ENCODE measurements at regions not wholly inside any gene's neighbourhood (a gene's known extent, or its start where the extent isn't known, plus 50 kb on each side); places are given as distances from the start of the nearest gene placed in this dataset.

DNA sequence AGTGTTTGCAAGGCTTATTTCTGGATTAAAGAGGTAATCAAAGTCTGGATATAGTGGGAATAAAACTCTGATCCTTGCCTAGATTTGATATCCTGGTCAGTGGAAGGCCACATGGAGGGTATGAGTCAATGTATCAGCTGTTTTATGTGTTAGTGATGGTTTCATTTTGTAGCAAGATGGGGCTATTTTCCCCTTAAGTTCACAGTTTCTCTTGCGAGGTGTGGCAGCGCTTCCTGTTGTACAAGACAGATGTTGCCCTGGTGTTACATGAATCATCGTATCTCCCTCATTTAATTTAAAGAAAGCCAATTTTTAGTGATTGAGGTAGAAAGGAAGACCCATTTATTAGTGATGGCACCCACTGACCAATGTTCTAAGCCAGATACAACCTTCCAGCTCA is 220.2 kb downstream of the DUSP10 start:
- no TSS peak for BruUV-seq (replicated peaks)
- H4K20me1 ChIP-seq (ENCODE audit: insufficient read depth, low read length) = no peaks in the 10 kb centered on the region
- H3K79me2 ChIP-seq (ENCODE audit: insufficient read depth, low read depth, low read length) = no peaks in the 10 kb centered on the region
- H3K9me2 ChIP-seq (ENCODE audit: insufficient read depth, low read length) = no peaks in the 10 kb centered on the region
- ChIA-PET CTCF (ENCODE audit: unreplicated experiment) (no interaction called here), POLR2A (no interaction called here)
- intact Hi-C loops (cut with micrococcal nuclease; ENCODE audit: unreplicated experiment) = no loop called here
- DNase-seq (ENCODE audit: low spot score) = no peak
- H3K4me2 ChIP-seq (ENCODE audit: low read length) = no peak overlapping the region
- H3K27ac ChIP-seq (ENCODE audit: low read depth, low read length, poor library complexity, severe bottlenecking) = no peak overlapping the region
- H3K36me3 ChIP-seq (ENCODE audit: insufficient read depth, low read length) = no peaks in the 10 kb centered on the region
- H3K9me3 ChIP-seq (ENCODE audit: low read length) = no peaks in the 10 kb centered on the region
- TF ChIP-seq, protein P1, sequence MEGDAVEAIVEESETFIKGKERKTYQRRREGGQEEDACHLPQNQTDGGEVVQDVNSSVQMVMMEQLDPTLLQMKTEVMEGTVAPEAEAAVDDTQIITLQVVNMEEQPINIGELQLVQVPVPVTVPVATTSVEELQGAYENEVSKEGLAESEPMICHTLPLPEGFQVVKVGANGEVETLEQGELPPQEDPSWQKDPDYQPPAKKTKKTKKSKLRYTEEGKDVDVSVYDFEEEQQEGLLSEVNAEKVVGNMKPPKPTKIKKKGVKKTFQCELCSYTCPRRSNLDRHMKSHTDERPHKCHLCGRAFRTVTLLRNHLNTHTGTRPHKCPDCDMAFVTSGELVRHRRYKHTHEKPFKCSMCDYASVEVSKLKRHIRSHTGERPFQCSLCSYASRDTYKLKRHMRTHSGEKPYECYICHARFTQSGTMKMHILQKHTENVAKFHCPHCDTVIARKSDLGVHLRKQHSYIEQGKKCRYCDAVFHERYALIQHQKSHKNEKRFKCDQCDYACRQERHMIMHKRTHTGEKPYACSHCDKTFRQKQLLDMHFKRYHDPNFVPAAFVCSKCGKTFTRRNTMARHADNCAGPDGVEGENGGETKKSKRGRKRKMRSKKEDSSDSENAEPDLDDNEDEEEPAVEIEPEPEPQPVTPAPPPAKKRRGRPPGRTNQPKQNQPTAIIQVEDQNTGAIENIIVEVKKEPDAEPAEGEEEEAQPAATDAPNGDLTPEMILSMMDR (conservative IDR thresholded peaks at IDR 0.05; ENCODE audit: low read length) = no peak
- TF ChIP-seq EZH2phosphoT487 (IDR thresholded peaks at IDR 0.05; ENCODE audit: borderline replicate concordance, low read depth, low read length) = no peak
- H3K4me3 ChIP-seq (ENCODE audit: low read depth, low read length, poor library complexity, severe bottlenecking) = no peak overlapping the region
- no peak overlapping the region for H2AFZ ChIP-seq (ENCODE audit: low read length)
- no peaks in the 10 kb centered on the region for H3K4me1 ChIP-seq (ENCODE audit: insufficient read depth, low read length, poor library complexity, severe bottlenecking)

DNA sequence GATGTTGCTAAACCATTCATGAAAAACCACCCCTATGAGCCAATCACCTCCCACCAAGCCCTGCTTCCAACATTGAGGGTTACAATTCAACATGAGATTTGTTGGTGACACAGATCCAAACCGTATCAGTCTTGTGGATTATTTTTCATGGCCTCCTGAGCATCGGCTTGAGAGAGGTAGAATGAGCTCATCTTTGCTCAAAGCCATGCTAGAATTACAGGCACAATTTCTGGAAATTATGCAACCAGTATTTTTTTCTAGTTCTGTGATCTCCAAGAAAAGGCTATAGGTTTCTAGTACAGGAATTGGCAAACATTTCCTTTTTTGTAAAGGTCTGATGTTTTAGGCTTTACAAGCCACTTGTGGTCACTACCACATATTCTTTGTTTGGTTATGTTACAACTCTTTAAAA is 219.4 kb downstream of the DUSP10 start:
- H2AFZ ChIP-seq (ENCODE audit: low read length) = no peak overlapping the region
- TF ChIP-seq EZH2phosphoT487 (IDR thresholded peaks at IDR 0.05; ENCODE audit: borderline replicate concordance, low read depth, low read length) = no peak
- TF ChIP-seq, protein P1 (conservative IDR thresholded peaks at IDR 0.05; ENCODE audit: low read length) = no peak
- BruUV-seq (replicated peaks) = no TSS peak
- no peak overlapping the region for H3K4me3 ChIP-seq (ENCODE audit: low read depth, low read length, poor library complexity, severe bottlenecking)
- intact Hi-C loops (cut with micrococcal nuclease; ENCODE audit: unreplicated experiment) = no loop called here
- no peaks in the 10 kb centered on the region for H3K79me2 ChIP-seq (ENCODE audit: insufficient read depth, low read depth, low read length)
- POLR2A ChIA-PET = interaction anchor here (0.6 to 1.1 kb wide), 2 partner anchors 21 to 159 kb away, joined by 3 read pairs; no protein-coding TSS in a partner anchor
- CTCF ChIA-PET (ENCODE audit: unreplicated experiment) = no interaction called here
- no peaks in the 10 kb centered on the region for H4K20me1 ChIP-seq (ENCODE audit: insufficient read depth, low read length)
- no peak overlapping the region for H3K27ac ChIP-seq (ENCODE audit: low read depth, low read length, poor library complexity, severe bottlenecking)
- H3K4me1 ChIP-seq (ENCODE audit: insufficient read depth, low read length, poor library complexity, severe bottlenecking) = no peaks in the 10 kb centered on the region
- no peaks in the 10 kb centered on the region for H3K36me3 ChIP-seq (ENCODE audit: insufficient read depth, low read length)
- no peak for DNase-seq (ENCODE audit: low spot score)
- H3K9me2 ChIP-seq (ENCODE audit: insufficient read depth, low read length) = no peaks in the 10 kb centered on the region
- no peaks in the 10 kb centered on the region for H3K9me3 ChIP-seq (ENCODE audit: low read length)
- H3K4me2 ChIP-seq (ENCODE audit: low read length) = no peak overlapping the region

DNA sequence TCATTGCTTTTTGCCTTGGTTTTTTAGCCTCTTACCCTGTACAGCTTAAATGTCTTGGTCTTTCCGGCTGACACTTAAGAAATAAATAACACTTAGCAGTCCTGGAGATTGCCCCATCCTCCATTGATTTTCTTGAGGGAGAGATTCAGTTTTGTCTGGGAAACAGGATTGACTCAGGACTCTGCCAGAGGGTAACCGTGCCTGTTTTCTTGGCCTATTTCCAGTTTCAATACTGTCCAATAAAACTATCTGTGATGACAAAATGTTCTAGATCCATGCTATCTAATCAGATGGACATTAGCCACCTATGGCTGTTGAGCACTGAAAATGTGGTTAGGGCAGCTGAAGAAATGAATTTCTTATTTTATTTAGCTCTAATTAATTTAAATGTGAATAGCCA is 216.1 kb downstream of the DUSP10 start:
- H3K4me2 ChIP-seq (ENCODE audit: low read length) = no peak overlapping the region
- ChIA-PET CTCF (ENCODE audit: unreplicated experiment) (no interaction called here), POLR2A (interaction anchor here (0.6 kb wide), 1 partner anchor 80 kb away, joined by 3 read pairs; no protein-coding TSS in a partner anchor)
- H3K36me3 ChIP-seq (ENCODE audit: insufficient read depth, low read length) = no peaks in the 10 kb centered on the region
- TF ChIP-seq EZH2phosphoT487 (IDR thresholded peaks at IDR 0.05; ENCODE audit: borderline replicate concordance, low read depth, low read length) = no peak
- TF ChIP-seq, protein P1 (conservative IDR thresholded peaks at IDR 0.05; ENCODE audit: low read length) = no peak
- no peaks in the 10 kb centered on the region for H4K20me1 ChIP-seq (ENCODE audit: insufficient read depth, low read length)
- H3K27ac ChIP-seq (ENCODE audit: low read depth, low read length, poor library complexity, severe bottlenecking) = no peak overlapping the region
- no peaks in the 10 kb centered on the region for H3K9me3 ChIP-seq (ENCODE audit: low read length)
- no peaks in the 10 kb centered on the region for H3K4me1 ChIP-seq (ENCODE audit: insufficient read depth, low read length, poor library complexity, severe bottlenecking)
- intact Hi-C loops (cut with micrococcal nuclease; ENCODE audit: unreplicated experiment) = no loop called here
- H3K9me2 ChIP-seq (ENCODE audit: insufficient read depth, low read length) = no peaks in the 10 kb centered on the region
- no peak for DNase-seq (ENCODE audit: low spot score)
- H3K79me2 ChIP-seq (ENCODE audit: insufficient read depth, low read depth, low read length) = no peaks in the 10 kb centered on the region
- H2AFZ ChIP-seq (ENCODE audit: low read length) = no peak overlapping the region
- no peak overlapping the region for H3K4me3 ChIP-seq (ENCODE audit: low read depth, low read length, poor library complexity, severe bottlenecking)
- no TSS peak for BruUV-seq (replicated peaks)
